ENCODE measurements at regions not wholly inside any gene's neighbourhood (a gene's known extent, or its start where the extent isn't known, plus 50 kb on each side); places are given as distances from the start of the nearest gene placed in this dataset.
"Not testable (repeated sequence)": the region's sequence is repeated elsewhere in the genome, so short reads cannot be mapped to it uniquely, and the experiment has no call there.

- no peak for DNase-seq (ENCODE audit: low spot score)
These were observed 51.1 kb downstream of the DOP1B start for GRCh38 chr21:36207577-36208320.

- DNase-seq (ENCODE audit: low spot score), result no peak
These were observed 51.8 kb downstream of the DOP1B start for GRCh38 chr21:36208326-36209013.

- DNase-seq (ENCODE audit: low spot score), result peak; percentile 53
These were observed 53.1 kb downstream of the DOP1B start for GRCh38 chr21:36209626-36210171.

- DNase-seq (ENCODE audit: low spot score), result no peak
These were observed 54.4 kb downstream of the DOP1B start for GRCh38 chr21:36210779-36211659.

GRCh38 chr21:36211660-36212512, 55.3 kb downstream of the DOP1B start:
- DNase-seq (ENCODE audit: low spot score), result no peak

- no peak for DNase-seq (ENCODE audit: low spot score)
These were observed 55.8 kb downstream of the DOP1B start for GRCh38 chr21:36212513-36212780.

- no peak for DNase-seq (ENCODE audit: low spot score)
These were observed 57.9 kb downstream of the DOP1B start for GRCh38 chr21:36214561-36214960.

- DNase-seq (ENCODE audit: low spot score), result no peak
These were observed 61.1 kb downstream of the DOP1B start for GRCh38 chr21:36217743-36218142.

GRCh38 chr21:36218691-36219090, 62.1 kb downstream of the DOP1B start:
- DNase-seq (ENCODE audit: low spot score), result no peak

GRCh38 chr21:36223451-36223850, 66.8 kb downstream of the DOP1B start:
- no peak for DNase-seq (ENCODE audit: low spot score)

GRCh38 chr21:36229181-36229580, 72.6 kb downstream of the DOP1B start:
- DNase-seq (ENCODE audit: low spot score), result no peak

- DNase-seq (ENCODE audit: low spot score), result not testable (repeated sequence)
These were observed 74.8 kb downstream of the DOP1B start for GRCh38 chr21:36231444-36231843.

- peak; percentile 18 for DNase-seq (ENCODE audit: low spot score)
These were observed 76.0 kb downstream of the DOP1B start for GRCh38 chr21:36232641-36233040.

GRCh38 chr21:36235058-36235582, 78.5 kb downstream of the DOP1B start:
- no peak for DNase-seq (ENCODE audit: low spot score)

- DNase-seq (ENCODE audit: low spot score), result no peak
These were observed 79.6 kb downstream of the DOP1B start for GRCh38 chr21:36236052-36236730.

- no peak for DNase-seq (ENCODE audit: low spot score)
These were observed 80.8 kb downstream of the DOP1B start for GRCh38 chr21:36237441-36237840.

- no peak for DNase-seq (ENCODE audit: low spot score)
These were observed 80.4 kb upstream of the MORC3 start for GRCh38 chr21:36239585-36239984.

GRCh38 chr21:36241717-36242116, 78.3 kb upstream of the MORC3 start:
- DNase-seq (ENCODE audit: low spot score), result no peak

- no peak for DNase-seq (ENCODE audit: low spot score)
These were observed 74.9 kb upstream of the MORC3 start for GRCh38 chr21:36245115-36245514.

- no peak for DNase-seq (ENCODE audit: low spot score)
These were observed 74.3 kb upstream of the MORC3 start for GRCh38 chr21:36245649-36246048.
